GM19043 (cell line): ENCODE measurements at regions not wholly inside any gene's neighbourhood (a gene's known extent, or its start where the extent isn't known, plus 50 kb on each side); places are given as distances from the start of the nearest gene placed in this dataset.
"Not testable (repeated sequence)": the region's sequence is repeated elsewhere in the genome, so short reads cannot be mapped to it uniquely, and the experiment has no call there.

Experiments used
- ATAC-seq: cut with Tn5 transposase; IDR thresholded peaks from one replicate; pipeline ENCODE4 v1.9.1; 2021; ENCODE audit warnings: low read depth; ENCODE audit not compliant: unreplicated experiment

GRCh38 chr7:37598824-37599223 is 84.7 kb upstream of the GPR141 start:
- ATAC-seq = no peak

- no peak for ATAC-seq
Observed at GRCh38 chr7:37601321-37601720, 82.2 kb upstream of the GPR141 start.

GRCh38 chr7:37604078-37604477 is 79.5 kb upstream of the GPR141 start:
- no peak for ATAC-seq

GRCh38 chr7:37617406-37617805 is 66.2 kb upstream of the GPR141 start:
- ATAC-seq = not testable (repeated sequence)

GRCh38 chr7:37633048-37633447 is 50.5 kb upstream of the GPR141 start:
- no peak for ATAC-seq
